NCI-H526 treated with DMSO at 0.1 percent for 48 hours (cell line): ENCODE measurements at regions not wholly inside any gene's neighbourhood (a gene's known extent, or its start where the extent isn't known, plus 50 kb on each side); places are given as distances from the start of the nearest gene placed in this dataset.
"Not testable (repeated sequence)": the region's sequence is repeated elsewhere in the genome, so short reads cannot be mapped to it uniquely, and the experiment has no call there.

ENCODE experiments used
- DNase-seq: peaks from one replicate; lab custom pipeline; 2025; lab: John Stamatoyannopoulos, UW

GRCh38 chr10:33655921-33656320 lies 321.5 kb upstream of the NRP1 start:
- DNase-seq: no peak

GRCh38 chr10:33655165-33655815 lies 320.8 kb upstream of the NRP1 start:
- no peak for DNase-seq

- DNase-seq: no peak
Observed at GRCh38 chr10:33653584-33654367, 319.3 kb upstream of the NRP1 start.

DNA sequence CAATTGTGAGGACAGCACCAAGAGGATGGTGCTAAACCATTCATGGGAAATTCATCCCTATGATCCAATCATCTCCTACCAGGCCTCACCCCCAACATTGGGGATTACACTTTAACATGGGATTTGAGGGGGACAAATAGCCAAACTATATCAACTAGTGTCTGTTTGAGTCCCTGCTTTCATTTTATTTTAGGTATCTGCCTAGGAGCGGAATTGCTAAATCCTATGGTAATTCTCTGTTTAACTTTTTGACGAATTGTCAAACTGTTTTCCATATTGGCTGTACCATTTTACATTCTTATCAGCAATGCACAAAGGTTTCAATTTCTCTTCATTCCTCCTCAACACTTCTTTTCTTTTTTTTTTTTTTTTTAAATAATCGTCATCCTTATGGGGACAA lies 318.4 kb upstream of the NRP1 start:
- no peak for DNase-seq

- DNase-seq: not testable (repeated sequence)
Observed at GRCh38 chr10:33650131-33650530, 315.7 kb upstream of the NRP1 start.

DNA sequence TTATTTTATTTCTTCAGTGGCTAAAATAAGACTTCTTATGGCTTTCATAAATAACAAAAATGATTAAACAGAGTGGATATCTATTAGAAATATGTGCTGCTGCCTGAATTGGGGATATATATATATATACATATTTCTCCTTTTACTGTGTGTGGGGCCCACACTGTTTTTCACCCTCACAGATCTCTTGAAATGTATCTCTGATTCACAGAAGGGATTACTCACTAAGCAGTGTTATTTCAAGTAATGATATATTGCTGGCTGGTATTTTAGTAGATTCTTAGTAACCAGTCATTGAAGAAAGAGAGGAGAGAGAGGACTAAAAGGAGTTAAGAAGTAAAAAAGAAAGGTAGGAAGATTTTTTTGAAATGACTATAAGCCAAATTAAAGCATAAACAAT lies 308.6 kb upstream of the NRP1 start:
- DNase-seq: no peak

GRCh38 chr10:33638891-33639290 lies 304.4 kb upstream of the NRP1 start:
- DNase-seq: no peak

GRCh38 chr10:33638374-33638773 lies 303.9 kb upstream of the NRP1 start:
- DNase-seq: no peak

- no peak for DNase-seq
Observed at GRCh38 chr10:33635967-33636515, 301.6 kb upstream of the NRP1 start.

DNA sequence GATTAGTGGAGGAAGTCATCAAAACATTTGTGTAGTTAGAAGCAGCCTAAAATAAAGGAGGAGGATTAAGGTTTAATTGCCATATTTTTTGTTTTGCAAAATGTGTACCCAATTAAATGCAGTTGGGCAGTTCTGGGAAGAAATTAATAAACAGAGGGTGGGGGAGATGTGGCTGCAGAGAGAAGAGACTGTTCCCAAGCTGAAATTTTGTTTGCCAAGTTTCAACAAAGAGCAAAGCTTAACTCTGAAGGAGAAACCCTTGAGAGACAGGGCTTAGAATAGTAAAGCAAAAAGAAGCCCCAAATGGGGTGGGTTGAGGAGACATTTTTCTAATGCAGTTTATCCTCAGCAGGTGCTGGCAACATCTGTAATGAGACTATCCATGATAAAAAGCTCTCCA lies 298.0 kb upstream of the NRP1 start:
- DNase-seq: no peak

GRCh38 chr10:33631991-33632390 lies 297.5 kb upstream of the NRP1 start:
- no peak for DNase-seq

DNA sequence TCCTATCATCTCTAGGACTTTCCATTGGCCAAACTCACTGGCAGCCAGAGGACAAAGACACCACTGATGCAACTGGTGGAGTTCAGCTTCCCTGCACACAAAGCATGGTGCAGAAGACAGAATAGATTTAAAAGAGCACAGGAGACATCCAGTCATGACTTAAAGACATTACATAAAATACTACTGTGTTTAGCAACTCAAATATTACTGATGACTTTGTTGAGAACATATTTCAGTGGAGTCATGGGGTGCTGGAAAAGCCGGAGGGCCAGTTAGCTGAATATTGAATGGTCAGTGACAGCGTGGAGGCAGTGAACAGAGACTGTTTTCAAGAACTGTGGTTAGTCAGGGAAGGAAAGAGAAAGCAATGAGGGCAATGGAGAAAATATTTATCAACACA lies 296.3 kb upstream of the NRP1 start:
- DNase-seq: no peak

GRCh38 chr10:33627611-33628010 lies 293.1 kb upstream of the NRP1 start:
- no peak for DNase-seq

GRCh38 chr10:33626798-33627466 lies 292.5 kb upstream of the NRP1 start:
- DNase-seq: no peak

- no peak for DNase-seq
Observed at GRCh38 chr10:33623669-33624068, 289.2 kb upstream of the NRP1 start.

- DNase-seq: no peak
Observed at GRCh38 chr10:33621101-33621500, 286.6 kb upstream of the NRP1 start.

- no peak for DNase-seq
Observed at GRCh38 chr10:33618196-33618595, 283.7 kb upstream of the NRP1 start.

DNA sequence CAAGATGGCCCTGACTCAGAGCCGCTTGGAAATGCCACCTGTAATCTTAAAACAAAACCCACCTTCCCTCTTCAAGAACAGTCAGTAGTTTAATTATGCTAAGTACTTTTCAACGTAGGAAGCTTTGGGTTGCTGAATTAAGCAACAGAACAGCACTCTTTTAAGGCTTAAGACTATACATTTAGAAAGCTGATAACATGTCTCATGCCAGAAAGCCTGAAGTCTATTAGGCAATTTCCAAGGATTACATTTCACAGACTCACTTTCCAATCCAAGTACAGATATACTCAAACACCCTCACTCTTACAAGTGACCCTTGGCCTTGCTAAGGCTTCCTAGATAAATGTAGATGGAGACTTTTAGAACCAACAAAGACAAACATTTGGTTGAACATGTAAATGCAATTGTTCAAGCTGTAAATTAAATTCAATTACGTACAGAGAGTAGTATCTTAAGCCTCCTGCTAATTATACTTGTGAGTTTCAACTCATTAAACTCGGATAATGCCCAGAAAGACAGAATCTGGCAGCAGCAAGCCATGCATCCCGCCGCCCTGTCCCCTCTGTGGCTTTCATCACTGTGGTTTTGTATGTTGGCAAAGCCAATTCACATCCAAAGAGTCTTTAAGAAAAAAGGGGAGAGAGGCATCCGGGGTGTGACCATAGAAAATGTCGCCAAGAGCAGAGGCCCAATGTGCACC lies 283.1 kb upstream of the NRP1 start:
- DNase-seq: no peak

GRCh38 chr10:33616956-33617355 lies 282.5 kb upstream of the NRP1 start:
- DNase-seq: no peak

DNA sequence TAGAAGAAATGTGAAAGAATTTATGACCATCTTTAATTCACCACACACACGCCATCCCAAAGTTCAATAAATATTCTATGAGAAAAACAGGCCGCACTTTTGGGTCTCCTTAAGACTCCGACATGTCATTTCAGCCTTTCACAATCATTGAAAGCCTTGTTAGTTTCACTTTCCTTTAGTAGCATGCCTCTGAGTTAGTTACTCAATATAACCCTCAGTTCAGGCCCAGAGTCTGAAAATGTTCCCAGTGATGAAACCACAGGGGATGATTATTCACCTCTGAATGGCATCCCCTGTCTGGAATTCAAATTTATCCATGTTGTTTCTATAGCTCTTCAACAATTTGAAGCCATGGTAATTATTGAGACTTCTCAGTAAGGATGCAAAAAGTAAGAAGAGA lies 278.1 kb upstream of the NRP1 start:
- DNase-seq: no peak

DNA sequence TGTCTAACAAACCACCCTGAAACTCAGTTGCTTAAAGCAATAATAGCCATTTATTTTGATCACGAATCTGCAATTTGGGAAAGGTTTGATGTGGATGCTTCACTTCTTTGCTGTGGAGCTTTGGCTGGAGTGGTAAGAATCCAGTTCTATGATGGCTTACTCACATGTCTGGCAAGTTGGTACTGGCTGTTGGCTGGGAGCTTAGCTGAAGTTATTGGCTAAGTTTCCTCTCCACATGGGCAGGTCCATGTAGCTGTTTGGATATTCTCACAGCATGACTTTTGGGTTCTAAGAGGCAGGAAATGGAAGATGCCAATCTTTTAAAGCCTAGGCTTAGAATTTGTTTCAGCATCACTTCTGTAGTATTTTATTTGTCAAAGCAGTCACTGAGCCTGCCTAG lies 277.6 kb upstream of the NRP1 start:
- no peak for DNase-seq

- no peak for DNase-seq
Observed at GRCh38 chr10:33611423-33611822, 277.0 kb upstream of the NRP1 start.
